IPS-NIHi11 (cell line): ENCODE measurements at regions not wholly inside any gene's neighbourhood (a gene's known extent, or its start where the extent isn't known, plus 50 kb on each side); places are given as distances from the start of the nearest gene placed in this dataset.

Experiments
- DNase-seq: peaks from one replicate; pipeline ENCODE4 v3.0.0; 2012; ENCODE audit warnings: mixed read lengths, low spot score

DNA sequence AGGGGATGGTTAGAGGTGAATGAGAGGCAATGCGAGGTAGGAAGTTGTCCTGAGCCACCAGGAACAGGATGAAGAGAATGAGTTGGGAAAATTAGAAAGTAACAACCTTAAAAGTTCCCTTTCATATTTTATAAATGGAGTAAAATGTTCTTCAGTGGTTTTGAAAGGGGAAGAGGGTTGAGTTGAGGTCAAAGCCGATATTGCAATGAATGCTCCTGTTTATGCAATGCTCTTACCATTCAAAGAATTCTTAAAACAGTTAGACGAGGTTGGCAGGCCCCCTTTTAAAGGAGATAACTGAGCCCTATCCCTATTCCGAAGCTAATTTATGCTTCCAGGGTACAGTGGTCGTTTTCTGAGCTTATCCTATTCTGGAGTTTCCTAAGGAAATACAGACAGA is 2110.3 kb upstream of the CELF4 start:
- no peak for DNase-seq

DNA sequence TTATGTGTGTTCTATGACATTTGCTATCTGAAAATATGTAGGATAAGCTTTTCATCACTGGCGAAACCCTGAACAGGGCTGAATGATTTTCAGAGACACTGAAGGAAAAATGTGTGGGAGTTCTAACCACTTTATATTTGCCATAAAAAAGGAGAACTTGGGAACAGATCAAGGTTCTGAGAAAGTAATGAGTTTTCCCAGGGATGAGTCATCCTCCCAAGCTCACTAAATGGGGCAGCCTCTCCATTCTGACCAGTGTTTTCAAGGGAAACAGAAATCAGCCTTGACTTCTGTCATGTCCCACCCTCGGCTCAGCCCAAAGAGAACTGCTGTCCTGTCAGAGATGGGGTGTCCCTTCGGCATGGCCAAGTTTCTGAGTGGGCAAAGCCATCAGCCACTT is 2109.8 kb upstream of the CELF4 start:
- peak; percentile 11 for DNase-seq

DNA sequence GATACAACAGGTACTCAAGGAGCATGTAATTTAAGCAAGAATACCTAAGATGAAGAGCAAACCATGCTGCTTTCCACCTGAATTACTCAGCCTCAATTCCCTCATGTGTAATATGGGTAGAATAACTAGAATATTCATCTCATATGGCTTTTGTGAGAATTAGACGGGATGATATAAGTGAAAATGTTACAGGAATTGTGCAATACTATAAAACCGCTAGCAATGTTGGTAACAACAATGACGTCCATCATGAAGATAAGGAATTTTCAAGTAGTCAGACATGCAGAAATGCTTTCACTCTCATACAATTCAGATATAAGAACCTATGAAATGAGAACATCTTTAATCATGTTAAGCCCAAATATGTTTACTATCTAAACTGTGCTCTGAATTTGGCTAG is 2106.6 kb upstream of the CELF4 start:
- no peak for DNase-seq

DNA sequence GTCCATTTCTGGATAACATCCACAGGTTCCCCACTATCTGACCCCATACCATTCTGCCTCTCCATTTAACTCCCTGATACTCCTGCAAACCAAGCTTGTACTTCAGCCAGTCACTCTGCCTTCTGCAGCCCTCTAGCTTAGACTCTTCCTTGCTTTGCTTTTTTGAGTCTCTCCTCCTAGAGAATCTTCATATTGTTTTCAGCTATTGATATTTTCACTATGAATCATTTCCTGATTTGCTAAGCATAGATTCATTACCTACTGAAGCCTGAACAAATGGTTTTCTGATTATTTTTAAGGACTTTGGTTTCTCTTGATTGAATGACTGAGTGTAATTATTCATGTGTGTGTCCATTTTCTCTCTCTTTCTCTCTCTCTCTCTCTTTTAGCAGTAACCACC is 2102.3 kb upstream of the CELF4 start:
- no peak for DNase-seq

DNA sequence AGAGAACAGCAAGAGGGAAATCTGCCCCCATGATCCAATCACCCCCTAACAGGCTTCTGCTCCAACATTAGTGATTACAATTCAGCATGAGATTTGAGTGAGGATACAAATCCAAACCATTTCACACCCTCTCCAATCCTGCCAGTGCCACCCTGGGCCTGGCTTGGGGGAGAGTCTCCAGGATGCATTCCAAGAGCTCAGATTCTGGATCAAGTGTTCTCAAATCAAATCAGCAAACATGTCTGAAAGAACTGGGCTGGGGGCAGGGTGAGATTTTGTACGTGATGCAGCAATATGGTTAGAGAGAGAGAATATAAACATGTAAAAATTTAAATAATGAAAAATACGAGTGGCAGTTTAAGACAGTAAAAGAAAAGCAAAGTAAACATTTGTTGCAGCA is 2100.9 kb upstream of the CELF4 start:
- DNase-seq = no peak

DNA sequence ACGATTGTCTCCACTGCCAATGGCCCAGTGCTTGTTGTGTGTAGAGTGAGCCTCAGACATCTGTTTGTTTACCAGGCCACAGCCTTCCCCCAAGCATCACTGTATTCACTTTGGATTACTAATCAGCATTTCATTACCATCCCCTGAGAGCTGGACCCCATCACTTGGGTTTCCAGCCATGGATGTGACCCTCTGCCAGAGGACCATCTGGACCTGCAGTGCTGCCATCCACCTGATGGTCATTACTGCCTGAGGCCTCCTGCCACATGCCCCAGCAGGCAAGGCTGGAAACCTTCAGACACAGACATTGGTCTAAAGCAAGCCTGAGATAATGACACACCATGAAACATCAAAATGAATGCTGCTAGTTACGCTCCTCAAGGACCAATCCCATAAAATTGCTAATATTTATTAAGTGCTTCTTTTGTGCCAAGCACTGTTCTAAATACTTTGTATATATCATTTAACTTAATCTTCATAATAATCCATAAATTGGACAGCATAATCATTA is 2096.3 kb upstream of the CELF4 start:
- DNase-seq = no peak

DNA sequence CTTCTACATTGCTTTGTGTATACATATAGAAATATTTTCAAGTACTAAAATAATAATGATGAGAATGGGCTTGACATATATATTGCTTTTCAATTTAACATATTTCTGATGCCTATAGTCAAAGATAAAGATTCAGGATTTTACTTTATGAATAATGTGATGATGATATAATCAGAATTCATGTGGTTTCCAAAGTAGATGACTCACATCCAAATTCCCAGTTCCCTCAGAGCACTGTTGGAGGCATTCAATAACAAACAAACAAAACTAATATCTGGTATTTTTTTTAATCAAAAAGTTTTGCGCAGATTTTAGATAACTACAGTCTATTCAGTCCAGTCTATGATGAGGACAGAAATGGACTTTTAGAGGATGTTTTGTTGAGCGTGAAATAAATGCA is 2094.5 kb upstream of the CELF4 start:
- DNase-seq = no peak

DNA sequence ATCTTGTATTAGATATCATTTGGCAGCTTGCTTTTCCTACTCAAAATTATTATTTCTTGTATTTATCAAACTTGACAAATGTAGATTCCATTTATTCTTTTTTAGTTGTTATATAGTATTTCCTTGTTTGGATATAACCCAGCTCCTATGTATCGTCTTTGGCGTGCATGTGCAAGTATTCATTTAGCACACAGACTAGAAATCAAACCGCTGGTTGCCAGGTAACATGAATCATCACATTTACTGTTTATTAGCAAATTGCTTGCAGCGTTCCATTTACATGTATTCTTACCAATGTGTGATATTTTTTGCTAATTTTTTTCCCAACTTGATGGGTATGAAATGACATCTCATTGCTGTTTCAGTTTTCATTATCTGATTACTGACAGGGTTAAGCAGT is 2089.7 kb upstream of the CELF4 start:
- DNase-seq = no peak

DNA sequence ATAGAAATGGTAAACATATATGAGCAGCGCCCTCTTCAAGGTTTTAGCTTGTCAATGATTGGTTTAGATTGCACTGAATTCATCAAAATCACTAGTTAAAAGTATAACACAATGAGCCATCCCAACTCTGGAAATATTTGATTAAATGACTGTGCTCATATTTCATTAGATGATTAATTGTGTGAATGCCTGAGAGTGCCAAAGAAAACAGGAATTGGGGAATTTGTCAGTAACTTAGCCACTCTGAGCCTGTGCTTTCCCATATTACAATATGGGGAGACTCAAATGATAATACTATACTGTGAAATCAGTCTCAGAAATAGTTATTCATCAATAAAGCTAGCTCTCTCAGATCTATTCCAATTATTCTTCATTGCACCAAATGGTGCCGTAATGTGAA is 2087.6 kb upstream of the CELF4 start:
- no peak for DNase-seq

DNA sequence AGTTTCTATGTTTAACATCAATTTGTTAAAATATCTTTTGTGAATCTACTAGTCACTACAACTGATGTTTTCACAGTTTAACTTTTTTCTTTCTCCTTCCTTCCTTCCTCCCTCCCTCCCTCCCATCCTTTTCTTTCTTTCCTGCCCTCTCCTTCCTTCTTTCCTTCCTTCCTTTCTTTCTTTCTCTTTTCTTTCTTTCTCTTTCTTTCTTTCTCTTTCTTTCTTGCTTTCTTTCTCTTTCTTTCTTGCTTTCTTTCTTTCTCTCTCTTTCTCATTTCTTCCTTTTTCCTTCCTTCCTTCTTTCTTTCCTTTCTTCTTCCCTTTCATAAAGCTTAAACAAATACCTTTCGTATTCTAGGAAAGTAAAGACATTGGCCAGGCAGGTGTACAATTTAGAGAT is 2083.0 kb upstream of the CELF4 start:
- DNase-seq = no peak

DNA sequence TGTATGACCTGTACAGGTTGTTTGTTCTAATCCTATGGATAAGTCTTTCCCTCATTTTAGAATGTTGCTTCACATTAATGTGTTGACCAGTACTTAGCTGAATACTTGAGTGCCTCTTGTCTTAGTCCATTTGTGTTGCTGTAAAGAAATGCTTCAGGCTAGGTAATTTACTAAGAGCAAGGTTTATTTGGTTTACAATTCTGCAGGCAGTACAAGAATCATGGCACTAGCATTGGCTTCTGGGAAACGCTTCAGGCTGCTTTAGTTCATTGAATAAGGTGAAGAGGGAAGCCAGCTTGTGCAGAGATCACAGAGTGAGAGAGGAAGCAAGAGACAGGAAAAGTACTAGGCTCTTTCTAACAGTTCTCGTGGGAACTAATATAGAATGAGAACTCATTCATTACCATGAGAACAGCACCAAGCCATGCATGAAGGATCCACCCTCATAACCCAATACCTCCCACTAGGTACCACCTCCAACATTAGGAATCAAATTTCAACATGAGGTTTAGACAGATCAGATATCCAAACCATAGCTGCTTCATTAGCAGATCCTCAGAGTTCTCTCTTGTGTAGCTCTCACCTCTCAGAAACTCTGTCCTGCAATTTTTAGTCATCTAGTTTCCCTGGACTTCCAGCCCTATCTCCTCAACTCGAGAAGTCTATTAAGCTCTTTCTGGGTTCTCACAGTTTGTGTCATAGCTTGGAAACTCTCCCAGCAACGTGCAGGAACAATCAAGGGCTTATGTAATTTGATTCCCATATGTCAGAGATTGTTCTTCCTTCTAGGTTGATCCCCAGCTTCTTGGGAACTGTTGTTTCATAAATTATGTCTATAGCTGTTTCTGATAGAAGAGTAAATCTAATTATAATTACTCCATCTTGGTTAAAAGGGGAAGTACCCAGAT is 2082.3 kb upstream of the CELF4 start:
- DNase-seq = no peak

DNA sequence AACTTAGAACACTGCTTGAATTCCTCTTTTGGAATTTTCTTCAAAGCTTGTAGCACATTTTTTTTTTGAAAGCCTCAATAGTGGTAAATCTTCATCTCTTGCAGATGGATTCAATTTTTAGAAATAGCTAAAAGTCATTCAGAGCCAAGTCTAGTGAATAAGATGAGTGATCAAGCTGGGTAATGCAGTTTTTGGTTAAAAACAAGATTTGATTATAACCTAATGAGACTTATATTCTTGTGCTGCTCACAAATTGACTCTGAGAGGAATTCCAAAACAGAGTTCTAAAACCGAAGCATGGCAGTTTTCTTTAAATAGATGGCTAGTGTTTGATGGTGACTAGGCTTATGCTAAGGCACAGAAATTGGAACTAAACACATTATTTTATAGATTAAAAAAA is 2072.6 kb upstream of the CELF4 start:
- DNase-seq = no peak

DNA sequence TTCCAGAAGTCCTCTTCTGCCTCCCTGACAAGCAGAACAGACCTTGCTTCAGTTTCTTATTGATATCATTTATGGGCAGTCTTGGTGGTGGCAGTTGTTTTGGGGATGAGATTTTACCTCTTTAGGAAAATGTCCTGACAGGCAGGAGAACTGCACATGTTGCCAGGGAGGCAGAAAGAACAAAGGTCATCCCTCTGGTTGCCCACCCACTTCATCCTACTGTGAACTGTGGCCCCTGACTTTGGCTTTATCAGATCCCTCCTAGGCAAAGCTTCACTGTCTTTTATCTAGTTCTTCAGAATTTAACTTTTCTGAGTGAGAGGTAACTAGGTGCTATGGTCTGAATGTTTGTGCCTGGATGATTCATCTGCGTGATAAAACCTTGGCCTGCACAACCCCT is 2071.3 kb upstream of the CELF4 start:
- DNase-seq = no peak

DNA sequence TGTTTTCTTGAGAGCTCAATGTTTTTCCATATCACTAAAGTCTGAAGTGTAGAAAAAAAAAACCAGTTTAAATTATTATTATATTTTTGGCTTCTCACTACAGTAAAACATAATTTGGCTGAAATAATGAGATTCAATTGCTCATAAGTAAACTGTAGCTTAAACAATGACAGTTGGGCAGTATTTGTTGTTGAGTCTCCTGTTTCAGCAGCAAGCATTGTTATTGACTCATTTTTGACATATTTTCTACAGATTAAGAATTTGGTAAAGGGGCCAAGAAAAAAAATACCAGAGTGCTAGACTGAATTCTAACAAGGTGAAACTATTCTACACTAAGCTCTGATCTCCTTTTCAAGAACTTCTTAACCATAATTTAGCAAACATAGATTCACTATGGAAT is 2070.4 kb upstream of the CELF4 start:
- no peak for DNase-seq

DNA sequence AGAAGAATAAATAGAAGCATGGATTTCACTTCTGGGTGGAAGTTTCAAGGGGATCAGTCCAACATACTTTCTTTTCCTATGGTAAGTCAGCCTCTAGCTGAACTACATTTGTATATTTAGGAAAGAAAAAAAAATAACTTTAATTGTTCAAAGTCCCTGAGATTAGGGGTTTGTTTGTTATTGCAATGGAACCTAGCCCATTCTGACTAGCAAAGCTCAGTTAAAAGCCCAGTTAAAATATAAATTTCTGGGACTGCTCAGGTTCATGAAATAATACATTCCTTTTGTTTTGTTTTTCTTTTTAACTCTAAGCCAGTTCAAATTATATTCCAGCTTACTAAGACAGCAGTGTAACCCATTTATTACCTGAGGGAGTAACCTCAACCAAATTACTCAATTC is 2069.6 kb upstream of the CELF4 start:
- no peak for DNase-seq

DNA sequence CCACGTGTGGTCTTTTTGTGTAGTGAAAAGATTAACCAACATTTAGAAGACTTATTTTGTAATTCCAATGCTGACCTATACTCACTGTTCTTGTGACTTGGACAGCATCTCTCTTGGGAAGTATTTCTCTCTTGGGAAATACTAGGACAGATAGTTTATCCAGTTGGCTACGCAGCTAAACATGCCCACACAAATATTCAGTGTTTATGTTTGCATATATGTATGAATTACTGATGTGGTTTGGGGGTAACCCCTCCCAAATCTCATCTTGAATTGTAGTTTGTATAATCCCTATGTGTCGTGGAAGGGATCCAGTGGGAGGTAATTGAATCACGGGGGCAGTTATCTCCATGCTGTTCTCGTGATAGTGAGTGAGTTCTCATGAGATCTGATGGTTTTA is 2062.3 kb upstream of the CELF4 start:
- DNase-seq = no peak

DNA sequence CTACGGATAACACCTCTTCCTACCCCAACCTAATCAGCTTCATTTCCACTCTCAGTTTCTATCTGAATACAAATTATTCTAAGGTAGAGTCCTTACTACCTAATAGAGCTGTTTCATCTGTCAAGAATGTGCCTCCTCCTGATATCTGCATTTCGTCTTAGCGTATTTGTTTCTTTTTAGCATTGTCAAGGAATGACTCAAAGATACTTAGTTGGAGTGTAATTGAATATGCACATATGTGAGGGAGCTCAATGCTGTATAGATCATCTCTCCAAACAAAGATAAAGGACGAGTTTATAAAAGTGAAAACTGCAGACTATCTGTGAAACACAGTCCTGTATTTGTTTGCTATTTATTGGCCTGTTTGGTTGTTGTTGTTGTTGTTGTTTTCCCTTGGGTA is 2059.4 kb upstream of the CELF4 start:
- DNase-seq = no peak

DNA sequence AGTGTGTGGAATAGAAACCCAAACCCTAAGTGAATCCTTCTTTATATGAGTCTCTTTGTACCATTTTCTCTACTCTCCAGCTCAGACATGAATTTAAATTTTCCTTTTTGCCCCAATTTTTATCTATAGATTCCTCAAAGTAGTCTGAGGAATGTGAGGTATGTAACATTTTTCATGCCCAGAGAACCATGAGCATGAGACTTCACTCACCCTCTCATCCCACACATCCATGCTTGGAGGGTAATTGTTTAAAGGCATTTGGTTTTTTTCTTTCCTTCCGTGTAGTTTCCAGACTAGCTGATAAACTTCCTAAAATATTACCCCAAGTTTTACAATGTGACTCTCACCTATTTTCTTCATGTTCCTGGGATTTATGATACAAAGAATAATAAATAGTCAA is 2056.8 kb upstream of the CELF4 start:
- no peak for DNase-seq

DNA sequence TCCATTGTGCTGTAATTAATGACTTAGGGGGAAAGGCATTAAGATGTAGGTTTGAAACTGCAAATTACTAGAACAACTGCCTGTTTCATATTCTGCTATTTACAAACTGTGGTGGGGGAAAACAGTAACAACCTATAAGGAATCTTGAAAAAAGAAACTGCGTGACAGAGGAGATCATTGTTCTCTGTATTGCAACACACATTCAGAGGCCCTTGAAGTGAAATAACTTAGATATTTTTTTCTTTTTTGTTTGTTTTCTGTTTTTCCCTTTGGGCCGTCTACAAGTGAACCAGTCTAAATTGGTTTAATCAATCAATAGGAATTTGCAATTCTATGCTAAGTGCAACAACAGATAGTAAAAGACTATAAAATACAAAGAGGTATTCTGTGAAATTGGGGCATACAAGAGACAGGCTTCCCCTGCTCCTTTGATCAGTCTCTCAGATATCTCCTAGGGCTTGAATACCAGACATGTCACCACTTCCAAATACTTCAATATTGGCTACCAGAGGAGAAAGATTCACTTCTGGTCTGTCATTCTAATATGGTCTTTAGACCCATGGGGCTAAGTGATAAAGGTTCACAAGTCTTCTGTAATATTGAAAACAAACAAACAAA is 2055.1 kb upstream of the CELF4 start:
- no peak for DNase-seq

DNA sequence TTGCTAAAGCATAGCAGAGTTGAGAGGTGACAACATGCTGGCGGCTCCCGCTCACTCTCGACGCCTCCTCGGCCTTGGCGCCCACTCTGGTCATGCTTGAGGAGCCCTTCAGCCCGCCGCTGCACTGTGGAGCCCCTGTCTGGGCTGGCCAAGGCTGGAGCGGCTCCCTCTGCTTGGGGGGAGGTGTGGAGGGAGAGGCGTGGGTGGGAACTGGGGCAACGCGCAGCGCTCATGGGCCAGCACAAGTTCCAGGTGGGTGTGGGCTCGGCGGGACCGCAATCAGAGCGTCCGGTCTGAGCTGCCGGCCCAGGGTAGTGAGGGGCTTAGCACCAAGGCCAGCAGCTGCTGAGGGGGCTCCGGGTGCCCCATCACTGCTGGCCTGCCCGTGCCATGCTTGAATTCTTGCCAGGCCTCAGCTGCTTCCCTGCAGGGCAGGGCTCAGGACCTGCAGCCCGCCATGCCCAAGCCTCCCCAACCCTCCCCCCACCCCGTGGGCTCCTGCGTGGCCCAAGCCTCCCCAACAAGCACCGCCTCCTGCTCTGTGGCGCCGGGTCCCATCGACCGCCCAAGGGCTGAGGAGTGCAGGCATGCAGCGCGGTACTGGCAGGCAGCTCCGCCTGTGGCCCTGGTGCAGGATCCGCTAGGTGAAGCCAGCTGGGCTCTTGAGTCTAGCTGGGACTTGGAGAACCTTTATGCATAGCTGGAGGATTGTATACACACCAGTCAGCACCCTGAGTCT is 2052.8 kb upstream of the CELF4 start:
- no peak for DNase-seq

DNA sequence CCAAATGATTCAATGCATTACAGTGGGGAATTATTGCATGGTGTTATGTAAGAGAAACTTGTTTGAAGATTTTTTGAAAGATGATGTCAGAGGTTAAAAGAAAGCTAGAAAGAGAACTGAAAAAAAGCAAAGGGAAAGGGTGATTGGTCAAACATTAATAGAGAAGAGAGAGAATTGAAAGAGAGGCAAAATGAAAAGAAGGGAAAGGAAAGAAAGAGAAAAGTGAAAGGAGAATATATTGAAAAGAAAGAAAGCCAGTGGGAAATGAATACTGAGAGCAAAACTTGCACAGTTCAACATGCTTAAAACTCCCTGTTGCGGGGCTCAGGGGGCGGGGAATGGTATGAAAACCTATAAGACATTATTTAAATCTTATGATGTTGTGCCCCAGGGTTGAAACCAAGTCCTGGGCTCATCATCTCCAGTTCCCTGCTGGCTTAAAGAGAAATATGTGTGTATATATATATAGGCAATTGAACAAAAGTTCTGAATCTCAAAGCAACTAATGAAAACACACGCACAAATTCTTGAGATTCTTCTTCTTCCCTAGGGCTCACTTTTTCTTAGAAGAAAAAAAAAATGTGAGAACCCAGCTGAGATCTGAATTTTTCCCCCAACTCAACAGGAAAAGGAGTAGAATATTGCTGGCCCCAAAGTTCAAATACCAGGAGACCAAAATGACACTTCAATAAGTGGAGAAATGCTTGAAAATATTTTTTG is 2045.9 kb upstream of the CELF4 start:
- DNase-seq = no peak

DNA sequence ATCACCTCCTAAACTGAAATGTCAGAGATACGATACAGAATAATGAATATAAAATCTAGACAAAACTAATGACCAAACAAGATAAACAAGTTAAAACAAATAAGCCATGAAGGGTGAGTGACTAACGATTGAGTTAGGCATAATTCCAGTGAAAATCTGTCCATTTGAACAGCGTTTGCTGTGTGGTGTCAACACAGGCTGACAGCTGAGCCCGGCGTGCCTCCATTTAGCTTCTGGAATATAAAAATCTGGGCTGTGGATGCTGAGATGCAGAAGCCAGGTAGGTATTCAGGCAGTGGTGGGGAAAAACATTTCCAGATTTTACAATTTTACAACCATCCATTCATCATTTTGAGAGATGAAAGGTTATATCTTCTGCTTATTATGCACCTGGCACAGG is 2041.4 kb upstream of the CELF4 start:
- DNase-seq = no peak
